Activated CD8-positive, alpha-beta T cell treated with anti-CD3 and anti-CD28 coated beads for 36 hours (primary cell): ENCODE measurements at regions not wholly inside any gene's neighbourhood (a gene's known extent, or its start where the extent isn't known, plus 50 kb on each side); places are given as distances from the start of the nearest gene placed in this dataset.

Source experiments
- ATAC-seq: fragments of 200-7000 bp; cut with Tn5 transposase; one replicate; pipeline ENCODE4 v1.10.0; 2021; ENCODE audit warnings: mild to moderate bottlenecking, moderate library complexity
- CTCF ChIA-PET: fragments of 350-600 bp; sonication (Branson Sonifier 250); formaldehyde crosslinking; loops from one replicate; lab custom pipeline; 2021; ENCODE audit warnings: antibody characterized with exemption; lab: Charles Lee
- POLR2A ChIA-PET: fragments of 350-600 bp; sonication (Branson Sonifier 250); formaldehyde crosslinking; loops from one replicate; lab custom pipeline; 2021; ENCODE audit warnings: antibody characterized with exemption; lab: Charles Lee
- DNase-seq: peaks from one replicate; pipeline ENCODE4 v3.0.0-alpha.2; 2020
- H3K27ac Mint-ChIP-seq: one replicate; pipeline ENCODE4 v1.8.0; 2021; ENCODE audit warnings: mild to moderate bottlenecking, mixed read lengths
- H3K27me3 Mint-ChIP-seq: one replicate; pipeline ENCODE4 v1.8.0; 2021; ENCODE audit warnings: mixed read lengths
- H3K36me3 Mint-ChIP-seq: one replicate; pipeline ENCODE4 v1.8.0; 2021; ENCODE audit warnings: low read depth, mixed read lengths
- H3K4me1 Mint-ChIP-seq: one replicate; pipeline ENCODE4 v1.8.0; 2021; ENCODE audit warnings: low read depth, mixed read lengths
- H3K4me3 Mint-ChIP-seq: one replicate; pipeline ENCODE4 v1.8.0; 2021; ENCODE audit warnings: mild to moderate bottlenecking, moderate library complexity, mixed read lengths
- H3K9me3 Mint-ChIP-seq: one replicate; pipeline ENCODE4 v1.8.0; 2021; ENCODE audit warnings: mixed read lengths
- intact Hi-C: fragments of 100-400 bp; cut with micrococcal nuclease; formaldehyde crosslinking; loops from one replicate; pipeline ENCODE4 v1.10.0; 2022
- TF ChIP-seq, protein P1 (sequence below): fragments of 200-600 bp; IDR thresholded peaks from one replicate; pipeline ENCODE4 v1.8.0; 2022; ENCODE audit warnings: antibody characterized with exemption, mild to moderate bottlenecking

DNA sequence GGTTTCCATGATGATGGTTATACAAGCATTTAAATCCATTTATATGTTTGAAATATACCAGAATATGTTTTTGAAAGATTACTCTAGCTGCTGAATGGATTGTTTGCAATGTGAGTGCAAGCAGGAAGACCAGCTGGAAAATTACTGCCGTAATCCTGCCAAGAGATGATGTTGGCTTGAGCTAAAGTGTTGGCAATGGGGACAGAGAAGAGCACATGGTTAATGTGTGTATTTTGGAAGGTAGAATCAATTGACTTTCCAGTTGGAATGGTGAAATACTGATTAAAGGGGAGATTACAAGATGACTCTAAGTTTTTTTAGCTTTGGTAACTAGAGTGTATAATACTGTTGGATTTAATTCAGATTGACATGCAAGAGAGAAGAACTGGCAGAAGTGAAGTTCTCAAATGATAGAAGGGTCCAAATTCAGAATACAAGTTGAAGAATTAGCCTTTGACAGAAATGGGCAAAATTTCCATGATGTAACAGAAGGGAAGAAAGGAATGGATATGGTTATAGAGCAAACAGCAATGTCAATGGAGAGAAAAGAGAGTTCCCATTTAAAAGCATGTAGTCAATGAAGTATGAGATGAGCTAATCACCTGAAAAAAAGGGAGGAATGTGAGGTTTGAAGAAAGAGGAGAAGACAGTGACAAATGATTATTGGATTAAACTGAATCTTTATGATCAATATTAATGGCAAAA lies 422.0 kb downstream of the CDC14C start:
- H3K9me3 Mint-ChIP-seq: peaks cover 2% of the 10 kb centered on the region
- intact Hi-C loops: no loop called here
- CTCF ChIA-PET: no interaction called here

DNA sequence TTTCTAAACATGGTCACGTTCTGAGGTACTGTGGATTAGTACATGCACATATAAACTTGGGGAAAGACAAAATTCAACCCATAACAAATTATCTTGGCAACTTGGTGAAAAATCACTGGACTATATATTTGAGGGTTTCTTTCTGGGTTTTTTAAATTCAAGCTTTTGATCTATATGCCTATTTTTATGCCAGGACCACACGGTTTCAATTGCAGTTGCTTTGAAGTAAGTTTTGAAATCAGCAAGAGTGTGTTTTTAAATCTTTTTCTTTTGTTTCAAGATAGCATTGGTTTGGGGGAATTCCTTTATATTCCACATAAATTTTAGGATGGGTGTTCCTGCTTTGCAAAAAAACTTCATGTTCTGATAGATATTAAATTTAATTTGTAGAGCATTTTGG lies 406.4 kb upstream of the VWC2 start:
- H3K9me3 Mint-ChIP-seq: peaks cover 5% of the 10 kb centered on the region
- no peaks in the 10 kb centered on the region for H3K36me3 Mint-ChIP-seq
- no peak overlapping the region for H3K27ac Mint-ChIP-seq
- TF ChIP-seq, protein P1, sequence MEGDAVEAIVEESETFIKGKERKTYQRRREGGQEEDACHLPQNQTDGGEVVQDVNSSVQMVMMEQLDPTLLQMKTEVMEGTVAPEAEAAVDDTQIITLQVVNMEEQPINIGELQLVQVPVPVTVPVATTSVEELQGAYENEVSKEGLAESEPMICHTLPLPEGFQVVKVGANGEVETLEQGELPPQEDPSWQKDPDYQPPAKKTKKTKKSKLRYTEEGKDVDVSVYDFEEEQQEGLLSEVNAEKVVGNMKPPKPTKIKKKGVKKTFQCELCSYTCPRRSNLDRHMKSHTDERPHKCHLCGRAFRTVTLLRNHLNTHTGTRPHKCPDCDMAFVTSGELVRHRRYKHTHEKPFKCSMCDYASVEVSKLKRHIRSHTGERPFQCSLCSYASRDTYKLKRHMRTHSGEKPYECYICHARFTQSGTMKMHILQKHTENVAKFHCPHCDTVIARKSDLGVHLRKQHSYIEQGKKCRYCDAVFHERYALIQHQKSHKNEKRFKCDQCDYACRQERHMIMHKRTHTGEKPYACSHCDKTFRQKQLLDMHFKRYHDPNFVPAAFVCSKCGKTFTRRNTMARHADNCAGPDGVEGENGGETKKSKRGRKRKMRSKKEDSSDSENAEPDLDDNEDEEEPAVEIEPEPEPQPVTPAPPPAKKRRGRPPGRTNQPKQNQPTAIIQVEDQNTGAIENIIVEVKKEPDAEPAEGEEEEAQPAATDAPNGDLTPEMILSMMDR: no peak
- no peak overlapping the region for H3K4me3 Mint-ChIP-seq
- DNase-seq (no peak), ATAC-seq (no peak)
- no peaks in the 10 kb centered on the region for H3K4me1 Mint-ChIP-seq
- H3K27me3 Mint-ChIP-seq: no peaks in the 10 kb centered on the region
- intact Hi-C loops: no loop called here
- ChIA-PET CTCF (no interaction called here), POLR2A (no interaction called here)

More for the DNA sequence above, 422.0 kb downstream of the CDC14C start:
- Mint-ChIP-seq H3K27me3 (no peaks in the 10 kb centered on the region), H3K4me3 (no peak overlapping the region), H3K27ac (no peak overlapping the region), H3K4me1 (no peaks in the 10 kb centered on the region), H3K36me3 (no peaks in the 10 kb centered on the region)
- TF ChIP-seq, protein P1: no peak
- ATAC-seq (no peak), DNase-seq (no peak)
- POLR2A ChIA-PET: no interaction called here

DNA sequence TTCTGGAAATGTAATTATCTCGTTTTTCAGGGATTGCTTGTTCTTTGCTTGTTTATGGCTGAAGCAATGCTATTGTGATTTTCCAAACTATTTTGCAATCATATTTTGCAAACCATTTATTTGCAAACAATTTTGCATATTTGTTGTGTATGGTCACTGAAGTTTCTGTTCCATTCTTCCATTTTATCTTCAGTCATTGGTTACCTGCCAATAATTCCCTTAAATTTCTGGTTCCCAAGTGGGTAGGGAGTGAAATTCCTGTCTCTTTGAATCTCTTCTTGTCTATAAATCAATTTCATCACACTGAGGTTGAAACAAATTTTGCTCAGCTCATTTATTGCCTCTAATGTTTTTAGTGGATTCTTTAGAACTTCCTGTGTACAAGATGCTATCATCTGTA lies 401.7 kb upstream of the VWC2 start:
- Mint-ChIP-seq H3K27me3 (no peaks in the 10 kb centered on the region), H3K27ac (no peak overlapping the region), H3K9me3 (peaks cover 2% of the 10 kb centered on the region), H3K4me1 (no peaks in the 10 kb centered on the region), H3K36me3 (no peaks in the 10 kb centered on the region), H3K4me3 (no peak overlapping the region)
- CTCF ChIA-PET: no interaction called here
- TF ChIP-seq, protein P1: no peak
- ATAC-seq: no peak
- POLR2A ChIA-PET: no interaction called here
- intact Hi-C loops: no loop called here
- DNase-seq: no peak

DNA sequence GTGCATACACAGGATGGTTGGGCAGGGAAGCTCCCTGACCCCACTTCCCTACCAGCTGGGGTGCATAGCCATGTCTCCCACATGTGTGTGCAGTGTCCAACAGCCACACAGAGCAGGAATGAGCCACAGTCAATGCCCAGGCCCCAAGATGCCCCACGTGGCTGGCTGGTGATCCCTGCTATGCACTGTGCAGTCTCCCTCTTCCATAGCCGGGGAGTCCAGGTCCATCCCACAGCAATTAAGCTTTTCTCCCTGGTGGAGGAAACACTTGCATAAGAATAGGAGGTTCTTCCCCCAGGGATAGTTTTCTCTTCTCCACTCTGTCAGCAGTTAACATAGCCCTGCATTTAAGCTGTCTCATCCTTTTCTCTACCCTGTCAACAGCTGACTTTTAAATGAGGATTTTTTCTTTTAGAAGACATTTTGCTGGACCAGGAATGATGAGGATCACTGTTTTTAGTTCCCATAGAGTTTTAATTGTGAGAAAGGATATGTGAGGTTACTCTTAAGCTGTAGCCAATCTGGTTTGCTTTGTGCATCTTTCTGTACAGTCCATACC lies 396.5 kb upstream of the VWC2 start:
- ATAC-seq (no peak), DNase-seq (no peak)
- POLR2A ChIA-PET: no interaction called here
- no peaks in the 10 kb centered on the region for H3K4me1 Mint-ChIP-seq
- H3K27me3 Mint-ChIP-seq: no peaks in the 10 kb centered on the region
- TF ChIP-seq, protein P1: no peak
- CTCF ChIA-PET: no interaction called here
- no peaks in the 10 kb centered on the region for H3K36me3 Mint-ChIP-seq
- intact Hi-C loops: no loop called here
- H3K9me3 Mint-ChIP-seq: peaks cover 12% of the 10 kb centered on the region
- no peak overlapping the region for H3K4me3 Mint-ChIP-seq
- H3K27ac Mint-ChIP-seq: no peak overlapping the region

DNA sequence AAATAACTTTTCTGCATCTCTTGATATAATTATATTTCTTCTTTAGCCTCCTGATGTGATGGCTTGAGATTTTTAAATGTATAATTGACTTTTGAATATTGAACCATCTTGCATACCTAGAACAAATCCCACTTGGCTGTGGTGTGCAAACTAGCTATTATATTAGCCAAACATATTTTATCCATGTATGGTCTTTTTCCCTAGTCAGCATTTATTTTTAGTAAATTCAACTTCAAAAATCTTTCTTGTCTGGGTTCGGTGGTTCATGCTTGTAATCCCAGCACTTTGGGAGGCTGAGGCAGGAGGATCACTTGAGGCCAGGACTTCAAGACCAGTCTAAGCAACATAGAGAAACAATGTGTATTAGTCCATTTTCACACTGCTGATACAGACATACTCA lies 386.6 kb upstream of the VWC2 start:
- no peaks in the 10 kb centered on the region for H3K27me3 Mint-ChIP-seq
- CTCF ChIA-PET: no interaction called here
- ATAC-seq (no peak), DNase-seq (no peak)
- H3K4me1 Mint-ChIP-seq: no peaks in the 10 kb centered on the region
- no peak overlapping the region for H3K27ac Mint-ChIP-seq
- intact Hi-C loops: no loop called here
- no peaks in the 10 kb centered on the region for H3K9me3 Mint-ChIP-seq
- TF ChIP-seq, protein P1: no peak
- H3K36me3 Mint-ChIP-seq: no peaks in the 10 kb centered on the region
- POLR2A ChIA-PET: no interaction called here
- H3K4me3 Mint-ChIP-seq: no peak overlapping the region
